Dendritic cell treated with granulocyte-macrophage colony-stimulating factor and Interleukin-4, amounts not matched to agents 40 ng/mL and 50 ng/mL, for 4 days (primary cell): ENCODE measurements at regions not wholly inside any gene's neighbourhood (a gene's known extent, or its start where the extent isn't known, plus 50 kb on each side); places are given as distances from the start of the nearest gene placed in this dataset.

Experiments
- H3K27ac Mint-ChIP-seq: one replicate; pipeline ENCODE4 v1.8.0; 2022; ENCODE audit warnings: mild to moderate bottlenecking, mixed read lengths
- H3K27me3 Mint-ChIP-seq: one replicate; pipeline ENCODE4 v1.8.0; 2022; ENCODE audit warnings: mild to moderate bottlenecking, mixed read lengths
- H3K36me3 Mint-ChIP-seq: one replicate; pipeline ENCODE4 v1.8.0; 2022; ENCODE audit warnings: low read depth, mixed read lengths
- H3K4me1 Mint-ChIP-seq: one replicate; pipeline ENCODE4 v1.8.0; 2022; ENCODE audit warnings: low read depth, mixed read lengths
- H3K4me3 Mint-ChIP-seq: one replicate; pipeline ENCODE4 v1.8.0; 2022; ENCODE audit warnings: mild to moderate bottlenecking, moderate library complexity, mixed read lengths
- H3K9me3 Mint-ChIP-seq: one replicate; pipeline ENCODE4 v1.8.0; 2022; ENCODE audit warnings: mixed read lengths
- intact Hi-C: fragments of 100-400 bp; cut with micrococcal nuclease; formaldehyde crosslinking; loops from one replicate; pipeline ENCODE4 v1.15.0; 2022

DNA sequence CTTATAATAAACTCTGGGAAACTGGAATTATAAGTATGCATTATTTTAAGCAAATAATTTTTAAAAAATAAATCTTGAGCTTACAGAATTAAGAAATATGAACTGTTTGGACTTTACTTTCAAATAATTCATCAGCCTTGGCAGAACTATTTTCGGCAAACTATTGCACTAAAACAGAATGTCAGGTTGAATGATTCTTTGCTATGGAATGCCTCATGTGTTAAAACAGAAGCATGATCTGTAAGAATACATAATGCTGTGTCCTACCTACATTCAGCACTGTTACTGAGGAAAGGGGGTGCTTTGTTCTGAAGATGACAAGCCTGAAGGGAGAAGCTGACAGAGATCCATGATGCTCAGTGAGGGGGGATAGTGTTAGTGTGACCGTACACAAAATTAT, 55.6 kb upstream of the EXOC1L start:
- intact Hi-C loops = no loop called here

DNA sequence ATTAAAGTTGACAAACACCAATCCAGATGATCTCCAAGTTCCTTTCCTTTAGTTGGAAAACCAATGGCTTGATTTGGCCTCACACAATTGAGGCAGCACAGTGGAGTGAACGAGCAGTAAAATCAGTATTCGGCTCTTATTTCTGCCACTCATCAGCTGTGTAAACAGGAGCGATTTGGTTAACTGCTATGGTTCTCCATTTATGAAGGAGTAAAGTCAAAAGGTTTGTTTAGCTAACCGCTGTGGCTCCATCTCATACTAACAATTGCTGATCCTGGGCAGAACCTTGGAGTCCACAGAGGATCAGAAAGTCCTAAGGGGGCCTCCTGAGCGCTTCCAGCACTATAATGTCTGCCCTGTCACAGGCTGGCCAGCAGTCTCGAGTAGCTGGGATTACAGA, 54.5 kb upstream of the EXOC1L start:
- no peaks in the 10 kb centered on the region for H3K9me3 Mint-ChIP-seq
- H3K4me1 Mint-ChIP-seq = no peaks in the 10 kb centered on the region
- intact Hi-C loops = no loop called here
- no peak overlapping the region for H3K27ac Mint-ChIP-seq
- no peaks in the 10 kb centered on the region for H3K27me3 Mint-ChIP-seq
- H3K36me3 Mint-ChIP-seq = no peaks in the 10 kb centered on the region
- no peak overlapping the region for H3K4me3 Mint-ChIP-seq

More for the DNA sequence above, 55.6 kb upstream of the EXOC1L start:
- Mint-ChIP-seq H3K4me1 (no peaks in the 10 kb centered on the region), H3K9me3 (no peaks in the 10 kb centered on the region), H3K36me3 (no peaks in the 10 kb centered on the region), H3K27ac (no peak overlapping the region), H3K4me3 (no peak overlapping the region), H3K27me3 (no peaks in the 10 kb centered on the region)

DNA sequence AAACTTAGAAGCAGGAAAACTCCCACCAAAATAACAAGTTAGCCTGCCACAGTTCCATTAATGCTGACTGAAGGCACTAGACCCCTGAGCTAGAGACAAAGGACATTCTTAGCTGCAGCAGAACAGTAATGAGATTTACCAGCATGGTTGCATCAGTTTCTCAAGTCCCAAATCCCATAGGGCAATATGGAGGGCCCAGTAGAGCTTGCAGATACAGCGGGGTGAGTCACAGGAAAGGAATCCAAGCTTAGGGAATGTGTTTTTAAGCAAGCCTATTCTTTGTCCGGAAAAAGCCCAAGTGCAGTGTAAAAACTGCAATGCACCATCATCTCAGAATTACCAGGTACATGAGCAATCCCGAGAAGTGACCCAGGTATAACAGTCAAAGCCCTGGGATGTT, 51.3 kb upstream of the EXOC1L start:
- Mint-ChIP-seq H3K27me3 (no peaks in the 10 kb centered on the region), H3K4me1 (no peaks in the 10 kb centered on the region), H3K36me3 (no peaks in the 10 kb centered on the region), H3K4me3 (no peak overlapping the region), H3K9me3 (no peaks in the 10 kb centered on the region), H3K27ac (no peak overlapping the region)
- intact Hi-C loops = no loop called here
